ENCODE measurements at regions not wholly inside any gene's neighbourhood (a gene's known extent, or its start where the extent isn't known, plus 50 kb on each side); places are given as distances from the start of the nearest gene placed in this dataset.

DNA sequence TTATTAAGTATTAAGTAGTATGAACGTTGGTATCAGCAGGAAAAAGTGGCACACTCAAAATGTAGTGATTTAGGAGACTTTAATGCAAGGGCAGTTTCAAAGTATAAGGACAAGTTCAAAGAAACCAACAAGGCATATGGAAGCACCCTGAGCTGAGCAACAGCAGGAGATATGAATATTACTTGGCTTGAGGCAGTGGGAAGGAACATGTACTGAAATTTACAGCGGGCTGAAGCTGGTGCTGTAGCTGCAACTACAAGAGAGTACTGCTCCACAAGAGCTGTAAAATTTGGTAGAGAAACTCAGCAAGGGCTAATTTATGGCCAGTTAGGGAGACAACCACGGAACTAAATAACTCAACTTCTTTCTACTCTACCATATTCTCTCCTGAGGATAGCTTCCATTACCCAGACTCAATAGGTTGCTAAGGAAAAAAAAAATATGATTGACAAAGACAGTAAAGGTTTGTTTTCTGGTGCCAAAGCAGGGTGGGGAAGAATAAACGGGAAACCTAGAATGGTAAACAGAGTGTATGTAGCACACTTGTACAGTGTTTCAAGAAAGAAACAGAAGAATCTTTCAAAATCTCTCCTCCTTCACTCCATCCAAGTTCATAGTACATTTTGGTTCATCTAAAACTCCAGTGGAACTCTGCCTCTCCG, 487.8 kb upstream of the MGAT4C start:
- TF ChIP-seq ELF4 (IDR thresholded peaks at IDR 0.05), result no peak
- TF ChIP-seq NFRKB (IDR thresholded peaks at IDR 0.05), result no peak
- no peak for TF ChIP-seq BHLHE40 (IDR thresholded peaks at IDR 0.05; ENCODE audit: borderline replicate concordance)
- no peak for TF ChIP-seq ARNT (IDR thresholded peaks at IDR 0.05)
- no peak for TF ChIP-seq SP1 (IDR thresholded peaks at IDR 0.05)
- TF ChIP-seq FOXM1 (IDR thresholded peaks at IDR 0.05; ENCODE audit: borderline replicate concordance), result no peak
- no peak for TF ChIP-seq FOXA1 (IDR thresholded peaks at IDR 0.05)

All from HEK293T (cell line).